ENCODE measurements at regions not wholly inside any gene's neighbourhood (a gene's known extent, or its start where the extent isn't known, plus 50 kb on each side); places are given as distances from the start of the nearest gene placed in this dataset.

GRCh38 chr5:38039826-38040225 is 200.0 kb upstream of the GDNF start:
- no peak for DNase-seq (ENCODE audit: low spot score)
- TF ChIP-seq, protein P1, sequence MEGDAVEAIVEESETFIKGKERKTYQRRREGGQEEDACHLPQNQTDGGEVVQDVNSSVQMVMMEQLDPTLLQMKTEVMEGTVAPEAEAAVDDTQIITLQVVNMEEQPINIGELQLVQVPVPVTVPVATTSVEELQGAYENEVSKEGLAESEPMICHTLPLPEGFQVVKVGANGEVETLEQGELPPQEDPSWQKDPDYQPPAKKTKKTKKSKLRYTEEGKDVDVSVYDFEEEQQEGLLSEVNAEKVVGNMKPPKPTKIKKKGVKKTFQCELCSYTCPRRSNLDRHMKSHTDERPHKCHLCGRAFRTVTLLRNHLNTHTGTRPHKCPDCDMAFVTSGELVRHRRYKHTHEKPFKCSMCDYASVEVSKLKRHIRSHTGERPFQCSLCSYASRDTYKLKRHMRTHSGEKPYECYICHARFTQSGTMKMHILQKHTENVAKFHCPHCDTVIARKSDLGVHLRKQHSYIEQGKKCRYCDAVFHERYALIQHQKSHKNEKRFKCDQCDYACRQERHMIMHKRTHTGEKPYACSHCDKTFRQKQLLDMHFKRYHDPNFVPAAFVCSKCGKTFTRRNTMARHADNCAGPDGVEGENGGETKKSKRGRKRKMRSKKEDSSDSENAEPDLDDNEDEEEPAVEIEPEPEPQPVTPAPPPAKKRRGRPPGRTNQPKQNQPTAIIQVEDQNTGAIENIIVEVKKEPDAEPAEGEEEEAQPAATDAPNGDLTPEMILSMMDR (IDR thresholded peaks at IDR 0.05; ENCODE audit: borderline replicate concordance, control extremely low read depth, extremely low read depth, insufficient read depth, missing control alignments), result no peak
- in situ Hi-C loops (cut with MboI; ENCODE audit: low sequenced_read_pairs, unreplicated experiment), result no loop called here

GRCh38 chr5:38039091-38039490 is 199.2 kb upstream of the GDNF start:
- TF ChIP-seq, protein P1 (IDR thresholded peaks at IDR 0.05; ENCODE audit: borderline replicate concordance, control extremely low read depth, extremely low read depth, insufficient read depth, missing control alignments), result no peak
- no peak for DNase-seq (ENCODE audit: low spot score)
- in situ Hi-C loops (cut with MboI; ENCODE audit: low sequenced_read_pairs, unreplicated experiment), result no loop called here

DNA sequence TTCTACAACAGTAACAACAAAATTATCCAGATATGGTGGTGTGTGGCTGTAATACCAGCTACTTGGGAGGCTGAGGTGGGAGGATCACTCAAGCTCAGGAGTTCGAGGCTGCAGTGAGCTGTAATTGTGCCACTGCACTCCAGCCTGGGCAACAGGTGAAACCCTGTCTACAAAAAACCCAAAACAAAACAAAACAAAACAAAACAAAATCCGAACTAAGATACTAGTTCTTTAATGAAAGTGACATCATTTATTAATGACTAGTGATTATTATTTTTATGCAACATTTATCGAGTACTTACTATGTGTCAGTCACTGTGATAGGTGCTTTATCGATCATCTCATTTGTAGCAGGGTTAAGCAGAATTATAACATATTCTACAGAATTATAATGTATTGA is 196.9 kb upstream of the GDNF start:
- in situ Hi-C loops (cut with MboI; ENCODE audit: low sequenced_read_pairs, unreplicated experiment), result no loop called here
- TF ChIP-seq, protein P1 (IDR thresholded peaks at IDR 0.05; ENCODE audit: borderline replicate concordance, control extremely low read depth, extremely low read depth, insufficient read depth, missing control alignments), result no peak

DNA sequence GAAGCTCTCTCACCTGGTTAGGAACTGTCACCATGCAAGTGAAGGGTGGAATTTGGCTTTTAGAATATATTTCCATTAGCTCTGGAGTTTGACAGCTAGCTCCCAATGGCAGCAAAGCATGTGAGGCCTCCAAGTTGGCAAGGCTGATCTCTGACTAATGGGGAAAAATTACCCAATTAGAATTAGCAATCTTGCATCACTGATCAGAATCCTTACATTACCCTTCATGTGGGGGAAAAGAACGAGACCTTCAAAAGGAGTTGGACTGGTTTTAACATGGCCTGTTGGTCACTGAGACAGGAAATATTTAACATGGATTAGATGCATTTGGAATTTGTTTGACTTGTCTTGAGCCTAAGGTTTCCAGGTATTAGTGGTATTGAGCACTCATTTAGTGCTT is 192.3 kb upstream of the GDNF start:
- DNase-seq (ENCODE audit: low spot score), result no peak
- in situ Hi-C loops (cut with MboI; ENCODE audit: low sequenced_read_pairs, unreplicated experiment), result no loop called here

More for the DNA sequence above, 196.9 kb upstream of the GDNF start:
- no peak for DNase-seq (ENCODE audit: low spot score)

DNA sequence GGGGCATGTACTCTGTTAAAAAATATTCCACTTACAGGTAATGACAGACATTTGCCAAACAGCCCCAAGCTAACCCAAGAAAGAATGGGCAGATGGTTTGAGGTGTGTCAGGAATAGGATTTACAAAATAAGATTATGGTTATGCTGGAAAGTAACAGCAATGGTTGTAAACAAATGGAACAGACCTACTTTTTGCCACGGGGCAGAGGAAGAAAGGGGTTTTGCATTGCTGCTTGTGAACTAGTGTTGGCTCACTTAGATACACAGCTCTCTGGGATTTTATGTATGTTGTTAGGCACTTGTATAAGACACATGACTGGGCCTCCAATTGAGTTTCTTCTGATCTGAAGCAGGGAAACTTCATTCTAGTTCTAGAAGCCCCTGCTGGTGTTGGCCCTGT is 191.5 kb upstream of the GDNF start:
- TF ChIP-seq, protein P1 (IDR thresholded peaks at IDR 0.05; ENCODE audit: borderline replicate concordance, control extremely low read depth, extremely low read depth, insufficient read depth, missing control alignments), result no peak
- no peak for DNase-seq (ENCODE audit: low spot score)
- in situ Hi-C loops (cut with MboI; ENCODE audit: low sequenced_read_pairs, unreplicated experiment), result no loop called here

More for the DNA sequence above, 192.3 kb upstream of the GDNF start:
- TF ChIP-seq, protein P1 (IDR thresholded peaks at IDR 0.05; ENCODE audit: borderline replicate concordance, control extremely low read depth, extremely low read depth, insufficient read depth, missing control alignments), result no peak

GRCh38 chr5:38029397-38030065 is 189.7 kb upstream of the GDNF start:
- TF ChIP-seq, protein P1 (IDR thresholded peaks at IDR 0.05; ENCODE audit: borderline replicate concordance, control extremely low read depth, extremely low read depth, insufficient read depth, missing control alignments), result no peak
- in situ Hi-C loops (cut with MboI; ENCODE audit: low sequenced_read_pairs, unreplicated experiment), result no loop called here
- DNase-seq (ENCODE audit: low spot score), result no peak
